ENCODE measurements at regions not wholly inside any gene's neighbourhood (a gene's known extent, or its start where the extent isn't known, plus 50 kb on each side); places are given as distances from the start of the nearest gene placed in this dataset.
"Not testable (repeated sequence)": the region's sequence is repeated elsewhere in the genome, so short reads cannot be mapped to it uniquely, and the experiment has no call there.

- TF ChIP-seq NFIC (IDR thresholded peaks at IDR 0.05; ENCODE audit: low read depth, low read length), result no peak
- TF ChIP-seq, protein P1, sequence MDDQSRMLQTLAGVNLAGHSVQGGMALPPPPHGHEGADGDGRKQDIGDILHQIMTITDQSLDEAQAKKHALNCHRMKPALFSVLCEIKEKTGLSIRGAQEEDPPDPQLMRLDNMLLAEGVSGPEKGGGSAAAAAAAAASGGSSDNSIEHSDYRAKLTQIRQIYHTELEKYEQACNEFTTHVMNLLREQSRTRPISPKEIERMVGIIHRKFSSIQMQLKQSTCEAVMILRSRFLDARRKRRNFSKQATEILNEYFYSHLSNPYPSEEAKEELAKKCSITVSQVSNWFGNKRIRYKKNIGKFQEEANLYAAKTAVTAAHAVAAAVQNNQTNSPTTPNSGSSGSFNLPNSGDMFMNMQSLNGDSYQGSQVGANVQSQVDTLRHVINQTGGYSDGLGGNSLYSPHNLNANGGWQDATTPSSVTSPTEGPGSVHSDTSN (IDR thresholded peaks at IDR 0.05; ENCODE audit: insufficient replicate concordance, low read depth, low read length), result no peak
Measured at GRCh38 chr5:166725593-166725992, 1565.9 kb upstream of the WWC1 start (continued).

DNA sequence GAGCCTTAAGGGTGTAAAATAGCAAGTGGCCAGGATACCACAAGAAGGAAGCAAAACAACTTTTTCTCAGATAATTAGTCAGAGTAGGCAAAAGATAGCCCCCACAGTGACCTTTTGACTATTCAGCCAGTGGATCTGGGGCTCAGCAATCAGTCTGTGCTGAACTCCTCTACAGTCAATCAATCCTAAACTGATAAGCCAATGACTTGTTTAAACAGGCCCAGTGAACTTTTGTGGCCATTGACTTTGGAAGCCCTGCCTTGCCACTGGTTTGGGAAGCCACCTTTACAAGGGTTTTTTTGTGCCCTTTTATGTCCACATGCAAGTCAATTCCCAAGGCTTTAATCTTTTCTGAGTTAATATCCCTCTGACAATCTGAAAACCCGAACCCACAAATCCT, 1565.0 kb upstream of the WWC1 start:
- in situ Hi-C loops (cut with MboI), result no loop called here
- TF ChIP-seq USF2 (IDR thresholded peaks at IDR 0.05; ENCODE audit: borderline replicate concordance, low read depth, low read length) (no peak), FOS (IDR thresholded peaks at IDR 0.05; ENCODE audit: borderline replicate concordance, extremely low read depth, insufficient read length) (no peak), KDM1A (IDR thresholded peaks at IDR 0.05; ENCODE audit: borderline replicate concordance) (no peak), JUNB (IDR thresholded peaks at IDR 0.05) (no peak), NRF1 (conservative IDR thresholded peaks at IDR 0.05; ENCODE audit: low read depth, low read length) (no peak), LARP7 (IDR thresholded peaks at IDR 0.05) (no peak)
- POLR2A ChIA-PET, result no interaction called here
- Histone ChIP-seq H3K4me1 (ENCODE audit: control insufficient read depth, insufficient read depth, low read length) (no peaks in the 10 kb centered on the region), H3K4me3 (no peak overlapping the region), H4K20me1 (ENCODE audit: control insufficient read depth, insufficient read depth) (no peaks in the 10 kb centered on the region), H3K9ac (ENCODE audit: control insufficient read depth, insufficient read depth, low read length) (no peak overlapping the region), H2AFZ (ENCODE audit: control insufficient read depth, low read depth, low read length) (no peak overlapping the region), H3K36me3 (ENCODE audit: control insufficient read depth in 2 of 2, insufficient read depth in 2 of 2, low read length in 1 of 2) (no peaks in the 10 kb centered on the region), H3K4me2 (ENCODE audit: control insufficient read depth, insufficient read depth) (no peak overlapping the region), H3K27ac (ENCODE audit: control insufficient read depth, insufficient read depth) (no peak overlapping the region), H3K79me2 (ENCODE audit: control insufficient read depth, insufficient read depth, low read length) (no peaks in the 10 kb centered on the region), H3K27me3 (replicated peaks in 1 of 2; ENCODE audit: control insufficient read depth in 2 of 2, insufficient read depth in 2 of 2, low read length in 1 of 2) (no peaks in the 10 kb centered on the region), H3K9me3 (replicated peaks; ENCODE audit: control insufficient read depth, insufficient read depth, low read length) (no peaks in the 10 kb centered on the region)
- intact Hi-C loops (cut with micrococcal nuclease; ENCODE audit: unreplicated experiment), result no loop called here
- 0% methylated on average over 1 of the region's 1 CpG for WGBS (ENCODE audit: insufficient coverage, insufficient replicate concordance, low lambda C conversion rate, missing lambda C conversion rate)
- SMC1A ChIA-PET (ENCODE audit: uncharacterized antibody, unreplicated experiment), result no interaction called here
- FAIRE-seq (no peak), ATAC-seq (peak; percentile 43; the same call in 2 of the 3 replicates), DNase-seq (ENCODE audit: low read depth, low spot score) (no peak)
- RAD21 ChIA-PET (ENCODE audit: unreplicated experiment), result no interaction called here
- CTCF ChIA-PET, result no interaction called here
- no TSS peak for BruUV-seq (replicated peaks)

DNA sequence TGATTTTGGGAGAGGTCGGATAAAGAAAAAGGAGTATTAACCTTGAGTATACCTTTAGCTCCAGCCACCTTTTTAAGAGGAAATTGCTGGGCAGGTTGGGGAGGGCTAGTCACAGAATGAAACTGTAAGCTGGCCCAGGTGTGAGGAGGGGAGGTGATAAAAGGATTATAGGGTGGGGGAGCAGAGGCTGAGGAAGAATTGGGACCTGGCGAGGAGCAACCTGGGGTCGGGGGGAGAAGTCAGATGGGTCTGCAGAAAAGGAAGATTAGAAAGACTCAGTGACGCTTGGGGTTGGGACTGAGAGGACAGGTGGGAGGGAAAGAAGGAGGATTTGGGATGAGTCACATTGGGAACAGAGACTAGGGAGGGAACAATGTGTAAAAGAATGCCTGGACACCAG, 1548.5 kb upstream of the WWC1 start:
- H3K36me3 ChIP-seq (ENCODE audit: control insufficient read depth in 2 of 2, insufficient read depth in 2 of 2, low read length in 1 of 2); H4K20me1 ChIP-seq (ENCODE audit: control insufficient read depth, insufficient read depth); H3K79me2 ChIP-seq (ENCODE audit: control insufficient read depth, insufficient read depth, low read length); in situ Hi-C loops (cut with MboI); CTCF ChIA-PET; BruUV-seq (replicated peaks); H3K4me3 ChIP-seq; H3K4me2 ChIP-seq (ENCODE audit: control insufficient read depth, insufficient read depth); ATAC-seq; intact Hi-C loops (cut with micrococcal nuclease; ENCODE audit: unreplicated experiment); SMC1A ChIA-PET (ENCODE audit: uncharacterized antibody, unreplicated experiment); POLR2A ChIA-PET; FAIRE-seq; H3K4me1 ChIP-seq (ENCODE audit: control insufficient read depth, insufficient read depth, low read length); H3K9me3 ChIP-seq (replicated peaks; ENCODE audit: control insufficient read depth, insufficient read depth, low read length); H3K27ac ChIP-seq (ENCODE audit: control insufficient read depth, insufficient read depth); DNase-seq (ENCODE audit: low read depth, low spot score); H3K27me3 ChIP-seq (replicated peaks in 1 of 2; ENCODE audit: control insufficient read depth in 2 of 2, insufficient read depth in 2 of 2, low read length in 1 of 2); H3K9ac ChIP-seq (ENCODE audit: control insufficient read depth, insufficient read depth, low read length); H2AFZ ChIP-seq (ENCODE audit: control insufficient read depth, low read depth, low read length); RAD21 ChIA-PET (ENCODE audit: unreplicated experiment): not testable (repeated sequence)
- WGBS (ENCODE audit: insufficient coverage, insufficient replicate concordance, low lambda C conversion rate, missing lambda C conversion rate), result 38% methylated on average over 3 of the region's 4 CpGs

Measured in GM12878 (cell line).